Coronary artery (tissue), 2 donors: ENCODE measurements at regions not wholly inside any gene's neighbourhood (a gene's known extent, or its start where the extent isn't known, plus 50 kb on each side); places are given as distances from the start of the nearest gene placed in this dataset.
"Not testable (repeated sequence)": the region's sequence is repeated elsewhere in the genome, so short reads cannot be mapped to it uniquely, and the experiment has no call there.

Experiments used
- DNase-seq: peaks from one replicate; pipeline ENCODE4 v3.0.0-alpha.2; 2017; ENCODE audit warnings: low spot score
- H3K27ac ChIP-seq, 2 donors: fragments of 200-600 bp; sonication (generic); one replicate each; pipeline ENCODE4 v1.5.1; 2016 to 2019
- H3K4me3 ChIP-seq: fragments of 200-600 bp; sonication (generic); 2 replicates; pipeline ENCODE4 v1.5.1; 2016; ENCODE audit warnings: mild to moderate bottlenecking, moderate library complexity
- CTCF ChIP-seq: fragments of 200-600 bp; sonication (generic); IDR thresholded peaks from one replicate; pipeline ENCODE4 v1.5.1; 2019; ENCODE audit warnings: antibody characterized with exemption

GRCh38 chr1:88581703-88582102 is 102.4 kb upstream of the PKN2 start:
- no peak overlapping the region for H3K27ac ChIP-seq
- no peak for TF ChIP-seq CTCF
- DNase-seq: no peak
- H3K4me3 ChIP-seq: no peak overlapping the region

GRCh38 chr1:88593358-88593757 is 90.7 kb upstream of the PKN2 start:
- DNase-seq: no peak
- TF ChIP-seq CTCF: no peak
- no peak overlapping the region for H3K27ac ChIP-seq
- H3K4me3 ChIP-seq: no peak overlapping the region

- Histone ChIP-seq H3K27ac (no peak overlapping the region), H3K4me3 (no peak overlapping the region)
- no peak for TF ChIP-seq CTCF
- DNase-seq: no peak
These were observed 88.6 kb upstream of the PKN2 start for GRCh38 chr1:88595355-88596002.

GRCh38 chr1:88597973-88598372 is 86.1 kb upstream of the PKN2 start:
- not testable (repeated sequence) for H3K27ac ChIP-seq, H3K4me3 ChIP-seq, DNase-seq

- no peak overlapping the region for H3K4me3 ChIP-seq
- no peak for DNase-seq
- TF ChIP-seq CTCF: no peak
- no peak overlapping the region for H3K27ac ChIP-seq
These were observed 75.7 kb upstream of the PKN2 start for GRCh38 chr1:88608139-88608943.

GRCh38 chr1:88609051-88609450 is 75.0 kb upstream of the PKN2 start:
- H3K27ac ChIP-seq: no peak overlapping the region
- H3K4me3 ChIP-seq: no peak overlapping the region
- no peak for TF ChIP-seq CTCF
- DNase-seq: no peak

GRCh38 chr1:88610687-88611086 is 73.4 kb upstream of the PKN2 start:
- DNase-seq: no peak
- H3K27ac ChIP-seq: no peak overlapping the region
- H3K4me3 ChIP-seq: no peak overlapping the region
- no peak for TF ChIP-seq CTCF
